Neural progenitor cell (in vitro differentiated cells): ENCODE measurements at regions not wholly inside any gene's neighbourhood (a gene's known extent, or its start where the extent isn't known, plus 50 kb on each side); places are given as distances from the start of the nearest gene placed in this dataset.
"Not testable (repeated sequence)": the region's sequence is repeated elsewhere in the genome, so short reads cannot be mapped to it uniquely, and the experiment has no call there.

ENCODE experiments used
- DNase-seq: peaks from one replicate; pipeline ENCODE4 v3.0.0-alpha.2; 2016; ENCODE audit warnings: low spot score
- H2AFZ ChIP-seq: fragments of 200-600 bp; sonication (generic); replicated peaks from 2 replicates; pipeline ENCODE4 v1.6.1; 2016; ENCODE audit warnings: antibody characterized with exemption
- H3F3A ChIP-seq: fragments of 200-600 bp; sonication (generic); 2 replicates; pipeline ENCODE4 v1.6.1; 2016; ENCODE audit warnings: antibody characterized with exemption, low read depth
- H3K27ac ChIP-seq: fragments of 200-600 bp; sonication (generic); 2 replicates; pipeline ENCODE4 v1.5.1; 2016; ENCODE audit warnings: mild to moderate bottlenecking
- H3K27me3 ChIP-seq: fragments of 200-600 bp; sonication (generic); 2 replicates; pipeline ENCODE4 v1.6.1; 2016; ENCODE audit warnings: mild to moderate bottlenecking, moderate library complexity
- H3K36me3 ChIP-seq: fragments of 200-600 bp; sonication (generic); 2 replicates; pipeline ENCODE4 v1.5.1; 2016
- H3K4me1 ChIP-seq: fragments of 200-600 bp; sonication (generic); 2 replicates; pipeline ENCODE4 v1.6.1; 2016; ENCODE audit warnings: mixed run types
- H3K4me2 ChIP-seq: fragments of 200-600 bp; sonication (generic); 2 replicates; pipeline ENCODE4 v1.6.1; 2016
- H3K4me3 ChIP-seq: fragments of 200-600 bp; sonication (generic); 2 replicates; pipeline ENCODE4 v1.5.1; 2016
- H3K79me2 ChIP-seq: fragments of 200-600 bp; sonication (generic); 2 replicates; pipeline ENCODE4 v1.6.1; 2016; ENCODE audit warnings: low read depth
- H3K9ac ChIP-seq: fragments of 200-600 bp; sonication (generic); 2 replicates; pipeline ENCODE4 v1.6.1; 2016
- H3K9me3 ChIP-seq: fragments of 200-600 bp; sonication (generic); 2 replicates; pipeline ENCODE4 v1.5.1; 2016; ENCODE audit warnings: low read depth
- H4K20me1 ChIP-seq: fragments of 200-600 bp; sonication (generic); 2 replicates; pipeline ENCODE4 v1.6.1; 2016; ENCODE audit warnings: low read depth
- H3K27ac Mint-ChIP-seq: 3 replicates; pipeline ENCODE4 v1.8.0; 2021; ENCODE audit warnings: mixed read lengths
- H3K27me3 Mint-ChIP-seq: 2 replicates; pipeline ENCODE4 v1.8.0; 2022; ENCODE audit warnings: low read depth, mild to moderate bottlenecking, inconsistent platforms, moderate library complexity, mixed read lengths; ENCODE audit not compliant: insufficient read depth
- H3K36me3 Mint-ChIP-seq: 3 replicates; pipeline ENCODE4 v1.8.0; 2021; ENCODE audit warnings: mixed read lengths
- H3K4me1 Mint-ChIP-seq: 3 replicates; pipeline ENCODE4 v1.8.0; 2021; ENCODE audit warnings: mixed read lengths
- H3K4me3 Mint-ChIP-seq: 3 replicates; pipeline ENCODE4 v1.8.0; 2021; ENCODE audit warnings: mild to moderate bottlenecking, moderate library complexity, mixed read lengths
- H3K9me3 Mint-ChIP-seq: 3 replicates; pipeline ENCODE4 v1.8.0; 2020; ENCODE audit warnings: mixed read lengths

DNA sequence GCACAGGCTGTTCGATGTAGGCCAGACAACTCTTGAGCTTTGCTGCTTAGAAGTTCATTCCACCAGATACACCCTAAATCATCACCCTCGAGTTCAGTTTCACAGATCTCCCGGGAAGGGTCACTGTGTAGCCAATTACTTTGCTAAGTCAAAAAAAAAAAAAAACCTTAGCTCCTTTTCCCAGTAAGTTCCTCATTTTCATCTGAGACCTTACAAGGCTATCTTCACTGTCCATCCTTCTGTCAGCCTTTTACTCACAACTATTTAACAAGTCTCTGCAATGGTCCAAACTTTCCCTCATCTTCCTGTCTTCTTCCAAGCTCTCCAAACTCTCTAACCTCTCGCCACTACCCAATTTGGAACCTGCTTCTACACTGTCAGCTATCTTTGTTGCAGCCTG, 615.9 kb upstream of the DEFB115 start:
- not testable (repeated sequence) for H3K4me3 Mint-ChIP-seq, H3K27me3 ChIP-seq, H3K36me3 Mint-ChIP-seq, H3K36me3 ChIP-seq, H3K27me3 Mint-ChIP-seq, H3K4me3 ChIP-seq, H3F3A ChIP-seq, H3K27ac ChIP-seq, H3K4me1 ChIP-seq, H4K20me1 ChIP-seq, H3K79me2 ChIP-seq, H3K27ac Mint-ChIP-seq, H3K4me1 Mint-ChIP-seq, H2AFZ ChIP-seq, H3K9me3 ChIP-seq, DNase-seq, H3K4me2 ChIP-seq, H3K9ac ChIP-seq
- peaks cover 40% of the 10 kb centered on the region for H3K9me3 Mint-ChIP-seq

DNA sequence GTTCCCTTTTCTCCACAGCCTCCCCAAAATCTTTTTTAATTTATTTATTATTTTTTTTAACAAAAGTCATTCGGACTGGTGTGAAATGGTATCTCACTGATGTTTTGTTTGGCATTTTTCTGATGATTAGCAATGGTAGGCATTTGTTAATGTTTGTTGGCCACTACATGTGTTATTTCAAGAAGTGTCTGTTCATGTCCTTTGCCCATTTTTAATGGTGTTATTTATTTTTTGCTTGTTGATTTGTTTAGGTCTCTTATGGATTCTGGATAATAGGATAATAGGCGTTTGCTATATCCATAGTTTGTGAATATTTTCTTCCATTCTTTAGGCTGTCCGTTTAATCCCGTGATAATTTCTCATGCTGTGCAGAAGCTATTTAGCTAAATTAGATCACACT, 596.5 kb upstream of the DEFB115 start:
- not testable (repeated sequence) for H3K4me2 ChIP-seq, H3K4me1 ChIP-seq, H3K4me1 Mint-ChIP-seq, H3K27me3 Mint-ChIP-seq, H4K20me1 ChIP-seq, H2AFZ ChIP-seq, H3K36me3 Mint-ChIP-seq, H3K4me3 ChIP-seq, H3K27ac ChIP-seq, H3K9me3 ChIP-seq, H3F3A ChIP-seq, H3K27me3 ChIP-seq, H3K36me3 ChIP-seq, H3K27ac Mint-ChIP-seq, H3K9ac ChIP-seq, H3K79me2 ChIP-seq, H3K4me3 Mint-ChIP-seq, DNase-seq
- peaks cover 16% of the 10 kb centered on the region for H3K9me3 Mint-ChIP-seq

GRCh38 chr20:30668418-30668817, 589.0 kb upstream of the DEFB115 start:
- peaks cover 19% of the 10 kb centered on the region for H3K9me3 Mint-ChIP-seq
- H3K4me1 ChIP-seq, H3K27me3 ChIP-seq: not testable (repeated sequence)

DNA sequence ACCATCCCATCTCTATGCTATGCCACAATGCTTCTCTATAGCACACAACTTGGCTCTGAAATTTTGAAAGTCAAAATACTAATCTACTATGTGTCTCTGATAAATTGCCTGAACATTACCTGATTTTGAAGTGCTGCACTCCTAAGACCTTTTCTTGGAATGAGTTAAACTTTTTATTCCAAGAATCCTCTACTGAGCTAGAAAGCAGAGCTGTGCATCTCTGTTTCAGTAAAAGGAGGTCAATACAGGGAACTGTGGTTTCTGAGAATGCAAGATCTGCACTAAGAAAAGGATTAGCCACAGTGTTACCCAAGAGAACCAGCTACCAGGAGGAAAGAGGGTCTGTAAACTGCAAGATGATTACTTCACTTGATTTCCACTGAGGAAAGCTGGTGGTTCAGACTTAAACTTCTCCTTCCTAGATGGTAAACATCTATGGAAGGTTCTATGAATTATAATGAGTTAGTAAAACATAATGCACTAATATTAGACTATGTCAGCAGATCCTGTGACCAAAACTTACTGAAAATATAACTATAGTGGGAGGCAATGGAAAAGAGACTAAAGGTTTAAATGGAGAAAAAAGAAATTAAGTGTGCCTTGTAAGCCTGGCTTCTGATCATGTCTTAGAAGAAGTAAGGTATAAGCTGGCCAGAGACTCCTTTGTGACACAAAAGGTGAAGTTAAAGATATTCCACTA, 588.0 kb upstream of the DEFB115 start:
- not testable (repeated sequence) for H3K4me2 ChIP-seq, H2AFZ ChIP-seq, H3K36me3 Mint-ChIP-seq, H3K4me3 Mint-ChIP-seq, H4K20me1 ChIP-seq, DNase-seq, H3K27ac ChIP-seq, H3K27me3 Mint-ChIP-seq, H3K79me2 ChIP-seq, H3K4me1 Mint-ChIP-seq, H3F3A ChIP-seq, H3K9me3 ChIP-seq, H3K9ac ChIP-seq, H3K27me3 ChIP-seq, H3K27ac Mint-ChIP-seq, H3K4me1 ChIP-seq, H3K4me3 ChIP-seq, H3K36me3 ChIP-seq
- peaks cover 23% of the 10 kb centered on the region for H3K9me3 Mint-ChIP-seq

More at GRCh38 chr20:30668418-30668817, 589.0 kb upstream of the DEFB115 start:
- DNase-seq, H4K20me1 ChIP-seq, H3K79me2 ChIP-seq, H3K4me2 ChIP-seq, H3K4me3 Mint-ChIP-seq, H3K36me3 ChIP-seq, H3F3A ChIP-seq, H3K27ac Mint-ChIP-seq, H3K9ac ChIP-seq, H2AFZ ChIP-seq, H3K9me3 ChIP-seq, H3K4me3 ChIP-seq, H3K27me3 Mint-ChIP-seq, H3K27ac ChIP-seq, H3K36me3 Mint-ChIP-seq, H3K4me1 Mint-ChIP-seq: not testable (repeated sequence)

GRCh38 chr20:30671120-30671519, 586.3 kb upstream of the DEFB115 start:
- H3K9me3 Mint-ChIP-seq: peaks cover 23% of the 10 kb centered on the region
- H3K27ac ChIP-seq, H3K27me3 ChIP-seq, H3K4me3 Mint-ChIP-seq, H3K36me3 ChIP-seq, H4K20me1 ChIP-seq, H3F3A ChIP-seq, H3K9me3 ChIP-seq, H3K4me2 ChIP-seq, H3K9ac ChIP-seq, H3K27ac Mint-ChIP-seq, H3K27me3 Mint-ChIP-seq, DNase-seq, H3K4me1 ChIP-seq, H3K36me3 Mint-ChIP-seq, H3K79me2 ChIP-seq, H3K4me3 ChIP-seq, H2AFZ ChIP-seq, H3K4me1 Mint-ChIP-seq: not testable (repeated sequence)

DNA sequence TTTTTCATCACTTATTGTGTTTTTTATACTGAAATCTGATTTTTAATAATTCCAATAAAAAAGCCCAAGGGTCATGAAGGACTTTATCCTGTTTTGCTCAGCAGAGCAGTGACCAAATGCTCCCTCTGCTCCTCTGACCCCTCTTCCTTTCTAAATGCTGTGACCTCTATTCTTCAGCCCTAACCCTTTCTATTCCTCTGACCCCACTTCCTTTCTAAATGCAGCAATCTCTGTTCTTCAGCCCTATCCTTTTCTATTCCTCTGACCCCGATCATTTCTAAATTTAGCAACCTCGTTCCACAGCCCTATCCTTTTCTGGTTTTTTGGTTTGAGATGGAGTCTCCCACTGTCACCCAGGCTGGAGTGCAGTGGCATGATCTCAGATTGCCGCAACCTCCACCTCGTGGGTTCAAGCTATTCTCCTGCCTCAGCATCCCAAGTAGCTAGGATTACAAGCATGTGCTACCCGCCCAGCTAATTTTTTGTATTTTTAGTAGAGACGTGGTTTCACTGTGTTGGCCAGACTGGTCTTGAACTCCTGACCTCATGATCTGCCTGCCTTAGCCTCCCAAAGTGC, 581.4 kb upstream of the DEFB115 start:
- not testable (repeated sequence) for H3K27ac ChIP-seq, H3K79me2 ChIP-seq, H3K4me1 ChIP-seq, H3K4me2 ChIP-seq, H3K4me1 Mint-ChIP-seq, H3K27me3 Mint-ChIP-seq, H3K27me3 ChIP-seq, H2AFZ ChIP-seq, H3K27ac Mint-ChIP-seq, H3K9ac ChIP-seq, H3K4me3 Mint-ChIP-seq, H4K20me1 ChIP-seq, H3K36me3 Mint-ChIP-seq, H3K36me3 ChIP-seq, H3K4me3 ChIP-seq, H3K9me3 ChIP-seq, H3F3A ChIP-seq, DNase-seq
- peaks cover 23% of the 10 kb centered on the region for H3K9me3 Mint-ChIP-seq

DNA sequence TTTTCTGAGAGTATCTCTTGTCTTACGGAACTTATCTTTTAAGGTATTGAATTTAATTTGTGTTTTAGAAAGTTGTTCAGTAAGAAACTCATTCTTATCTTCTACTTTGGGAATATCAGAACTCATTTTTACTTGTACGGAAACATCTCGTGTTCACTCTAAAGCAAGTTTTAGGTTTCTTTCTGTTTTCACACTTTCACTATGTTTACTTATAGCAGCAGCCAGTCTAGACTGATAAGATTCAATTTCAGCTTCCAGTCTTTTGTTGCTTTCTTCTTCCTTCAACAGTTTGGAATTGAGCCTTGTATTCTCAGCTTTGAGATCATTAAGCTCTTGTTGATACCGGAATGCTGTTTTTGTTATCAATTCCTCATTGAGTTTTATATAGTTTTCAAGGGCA, 575.2 kb upstream of the DEFB115 start:
- not testable (repeated sequence) for H3K4me3 Mint-ChIP-seq, H4K20me1 ChIP-seq, H3K36me3 ChIP-seq, H3K27ac Mint-ChIP-seq, H3K36me3 Mint-ChIP-seq, H3K9ac ChIP-seq, H3K27me3 ChIP-seq, H3K27ac ChIP-seq, H3K4me2 ChIP-seq, H3K4me1 Mint-ChIP-seq, H3F3A ChIP-seq, H3K4me1 ChIP-seq, H3K27me3 Mint-ChIP-seq, H3K9me3 Mint-ChIP-seq, H3K79me2 ChIP-seq, H2AFZ ChIP-seq, H3K4me3 ChIP-seq, DNase-seq
- peaks cover 27% of the 10 kb centered on the region for H3K9me3 ChIP-seq

- H2AFZ ChIP-seq, H3K4me1 Mint-ChIP-seq, H3K4me1 ChIP-seq, H3K4me3 ChIP-seq, H3K79me2 ChIP-seq, H3F3A ChIP-seq, H3K4me3 Mint-ChIP-seq, H3K27me3 Mint-ChIP-seq, H3K9ac ChIP-seq, H3K27me3 ChIP-seq, H4K20me1 ChIP-seq, H3K36me3 ChIP-seq, H3K27ac ChIP-seq, DNase-seq, H3K36me3 Mint-ChIP-seq, H3K4me2 ChIP-seq, H3K27ac Mint-ChIP-seq: not testable (repeated sequence)
- H3K9me3 ChIP-seq: peaks cover 11% of the 10 kb centered on the region
- peaks cover 21% of the 10 kb centered on the region for H3K9me3 Mint-ChIP-seq
These were observed 544.6 kb upstream of the DEFB115 start for GRCh38 chr20:30712861-30713260.
